SK-N-MC (cell line): ENCODE measurements at regions not wholly inside any gene's neighbourhood (a gene's known extent, or its start where the extent isn't known, plus 50 kb on each side); places are given as distances from the start of the nearest gene placed in this dataset.

Experiments
- EZH2 ChIP-seq: fragments of 200-600 bp; sonication (generic); IDR thresholded peaks from one replicate; pipeline ENCODE4 v1.6.1; 2017; ENCODE audit warnings: antibody characterized with exemption
- POLR2AphosphoS5 ChIP-seq: IDR thresholded peaks from 2 replicates; pipeline ENCODE4 v1.6.1; 2012; ENCODE audit warnings: mild to moderate bottlenecking, low read depth, low read length, borderline replicate concordance

DNA sequence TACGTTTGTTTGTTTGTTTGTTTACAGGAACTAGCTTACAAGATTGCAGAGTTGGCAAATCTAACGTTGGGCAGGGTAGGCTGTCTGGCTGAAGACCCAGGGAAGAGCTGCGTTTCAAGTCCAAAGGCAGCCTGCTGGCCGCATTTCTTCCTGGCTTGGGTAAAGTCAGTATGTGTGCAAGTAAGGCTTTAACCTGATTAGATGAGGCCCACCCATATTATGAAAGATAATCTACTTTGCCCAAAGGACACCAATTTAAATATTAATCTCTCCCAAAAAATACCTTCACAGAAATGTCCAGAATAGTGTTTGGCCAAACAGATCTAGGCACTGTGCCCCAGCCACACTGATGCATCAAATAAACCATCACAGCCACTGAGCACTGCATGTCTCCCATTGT, 228.9 kb upstream of the HABP2 start:
- TF ChIP-seq EZH2, result no peak
- no peak for TF ChIP-seq POLR2AphosphoS5
